H1 (cell line): ENCODE measurements at regions not wholly inside any gene's neighbourhood (a gene's known extent, or its start where the extent isn't known, plus 50 kb on each side); places are given as distances from the start of the nearest gene placed in this dataset.

Experiments used
- CTCF ChIA-PET: fragments of 300-600 bp; sonication (Branson Sonifier 250); formaldehyde crosslinking; loops from one replicate; lab custom pipeline; 2021; ENCODE audit not compliant: partially characterized antibody; lab: Charles Lee
- POLR2A ChIA-PET: fragments of 300-600 bp; sonication (Branson Sonifier 250); formaldehyde crosslinking; loops from one replicate; lab custom pipeline; 2021; ENCODE audit warnings: inconsistent platforms; ENCODE audit not compliant: partially characterized antibody; lab: Charles Lee
- DNase-seq, 2 experiments: peaks; one replicate each; pipeline versions ENCODE4 v3.0.0 to v3.0.0-alpha.2; 2010 to 2022; ENCODE audit warnings: low spot score in 2 of 2, low read depth in 1 of 2, mixed read lengths in 1 of 2
- FAIRE-seq: peaks from 2 replicates; lab custom pipeline; 2011; peaks lifted over from hg19 to GRCh38; lab: Jason Lieb, UNC
- H2AFZ ChIP-seq: 2 replicates; pipeline ENCODE4 v1.8.1; 2012; ENCODE audit warnings: low read length, inconsistent platforms
- H2AK5ac ChIP-seq: 2 replicates; pipeline ENCODE4 v1.6.1; 2013; ENCODE audit warnings: low read depth, low read length
- H2BK120ac ChIP-seq: replicated peaks from 2 replicates; pipeline ENCODE3; 2013; ENCODE audit warnings: low read depth, low read length, inconsistent platforms
- H2BK12ac ChIP-seq: 2 replicates; pipeline ENCODE4 v1.6.1; 2013; ENCODE audit warnings: low read depth, low read length
- H2BK15ac ChIP-seq: 2 replicates; pipeline ENCODE4 v1.6.1; 2013; ENCODE audit warnings: low read length
- H2BK20ac ChIP-seq: 2 replicates; pipeline ENCODE4 v1.6.1; 2013; ENCODE audit warnings: low read length
- H2BK5ac ChIP-seq: 2 replicates; pipeline ENCODE4 v1.6.1; 2013; ENCODE audit warnings: low read depth, low read length
- H3K14ac ChIP-seq: 2 replicates; pipeline ENCODE4 v1.6.1; 2013; ENCODE audit warnings: inconsistent platforms; ENCODE audit not compliant: insufficient read length
- H3K18ac ChIP-seq: 2 replicates; pipeline ENCODE4 v1.6.1; 2013; ENCODE audit warnings: low read length; ENCODE audit errors: extremely low read depth
- H3K23ac ChIP-seq: 2 replicates; pipeline ENCODE4 v1.6.1; 2013; ENCODE audit warnings: inconsistent platforms; ENCODE audit not compliant: insufficient read length
- H3K23me2 ChIP-seq: 2 replicates; pipeline ENCODE4 v1.6.1; 2013; ENCODE audit warnings: low read depth, low read length
- H3K27ac ChIP-seq: 2 replicates; pipeline ENCODE4 v1.6.1; 2011; ENCODE audit warnings: low read depth, low read length, inconsistent platforms
- H3K27me3 ChIP-seq, 4 experiments: replicated peaks in 1 of 4; 1 replicate in 1 of 4; 2 replicates in 3 of 4; pipeline versions ENCODE4 v1.6.1 to v1.8.1; 2011 to 2013; ENCODE audit warnings: low read length in 3 of 4, mild to moderate bottlenecking in 3 of 4, inconsistent platforms in 2 of 4, mixed read lengths in 2 of 4, moderate library complexity in 1 of 4; ENCODE audit not compliant: control insufficient read depth in 3 of 4, insufficient read depth in 3 of 4; ENCODE audit errors: extremely low read depth in 1 of 4
- H3K36me3 ChIP-seq, 4 experiments: 2 replicates each; pipeline versions ENCODE4 v1.6.1 to v1.8.1; 2011 to 2013; ENCODE audit warnings: mild to moderate bottlenecking in 4 of 4, low read length in 3 of 4, moderate library complexity in 2 of 4, control low read depth in 1 of 4, inconsistent platforms in 1 of 4; ENCODE audit not compliant: insufficient read depth in 4 of 4, control insufficient read depth in 2 of 4
- H3K4ac ChIP-seq: replicated peaks from 2 replicates; pipeline ENCODE3; 2013; ENCODE audit warnings: low read length, low read depth, mixed read lengths, inconsistent platforms; ENCODE audit not compliant: insufficient read length
- H3K4me1 ChIP-seq, 4 experiments: replicated peaks in 1 of 4; 1 replicate in 1 of 4; 2 replicates in 3 of 4; pipeline versions ENCODE4 v1.6.1 to v1.8.1; 2011 to 2013; ENCODE audit warnings: low read length in 3 of 4, inconsistent platforms in 2 of 4, mixed read lengths in 1 of 4; ENCODE audit not compliant: insufficient read depth in 4 of 4, control insufficient read depth in 3 of 4
- H3K4me2 ChIP-seq, 2 experiments: 2 replicates each; pipeline versions ENCODE4 v1.6.1 to v1.8.1; 2011 to 2013; ENCODE audit warnings: low read depth in 2 of 2, low read length in 2 of 2, control low read depth in 1 of 2, inconsistent platforms in 1 of 2, mild to moderate bottlenecking in 1 of 2; ENCODE audit not compliant: insufficient read depth in 1 of 2
- H3K4me3 ChIP-seq, 4 experiments: fragments of 200-600, 300-600 bp in 1 of 4; sonication (generic), shearing (Covaris generic), sonication (Bioruptor Twin) in 1 of 4; 2 replicates each; pipeline versions ENCODE4 v1.5.1 to v1.8.1; 2011 to 2016; ENCODE audit warnings: low read length in 4 of 4, low read depth in 3 of 4, control low read depth in 2 of 4, inconsistent platforms in 2 of 4, mild to moderate bottlenecking in 2 of 4, mixed read lengths in 1 of 4, moderate library complexity in 1 of 4; ENCODE audit not compliant: insufficient read depth in 2 of 4; ENCODE audit errors: extremely low read depth in 1 of 4
- H3K56ac ChIP-seq: replicated peaks from 2 replicates; pipeline ENCODE3; 2013; ENCODE audit warnings: low read depth, mild to moderate bottlenecking, mixed read lengths, low read length, inconsistent platforms; ENCODE audit not compliant: insufficient read length
- H3K79me1 ChIP-seq: 2 replicates; pipeline ENCODE4 v1.6.1; 2013; ENCODE audit warnings: low read depth, low read length, control low read depth
- H3K79me2 ChIP-seq, 2 experiments: 2 replicates each; pipeline versions ENCODE4 v1.6.1 to v1.8.1; 2012 to 2013; ENCODE audit warnings: low read length in 2 of 2, mild to moderate bottlenecking in 2 of 2, inconsistent platforms in 1 of 2; ENCODE audit not compliant: insufficient read depth in 2 of 2, control insufficient read depth in 1 of 2
- H3K9ac ChIP-seq, 4 experiments: replicated peaks in 1 of 4; 1 replicate in 1 of 4; 2 replicates in 3 of 4; pipeline versions ENCODE4 v1.6.1 to v1.8.1; 2011 to 2013; ENCODE audit warnings: low read depth in 3 of 4, low read length in 3 of 4, control low read depth in 2 of 4, mild to moderate bottlenecking in 2 of 4, moderate library complexity in 2 of 4, inconsistent platforms in 1 of 4; ENCODE audit errors: extremely low read depth in 1 of 4
- H3K9me3 ChIP-seq, 2 experiments: 2 replicates each; pipeline versions ENCODE4 v1.6.1 to v1.8.1; 2012 to 2013; ENCODE audit warnings: mild to moderate bottlenecking in 2 of 2, moderate library complexity in 2 of 2, control low read depth in 1 of 2, inconsistent platforms in 1 of 2, low read depth in 1 of 2, low read length in 1 of 2, mixed read lengths in 1 of 2; ENCODE audit not compliant: insufficient read depth in 2 of 2
- H4K20me1 ChIP-seq, 2 experiments: replicated peaks in 1 of 2; 2 replicates each; pipeline versions ENCODE3 to v1.8.1; 2011 to 2013; ENCODE audit warnings: inconsistent platforms in 2 of 2, low read length in 2 of 2, mild to moderate bottlenecking in 1 of 2; ENCODE audit not compliant: insufficient read depth in 2 of 2, control insufficient read depth in 1 of 2
- H4K5ac ChIP-seq: 2 replicates; pipeline ENCODE4 v1.6.1; 2013; ENCODE audit warnings: low read length, low read depth, mixed read lengths, inconsistent platforms; ENCODE audit not compliant: insufficient read length
- H4K8ac ChIP-seq: 2 replicates; pipeline ENCODE4 v1.8.0; 2013; ENCODE audit warnings: mild to moderate bottlenecking, moderate library complexity, low read length, inconsistent platforms; ENCODE audit not compliant: insufficient read depth; ENCODE audit errors: extremely low read depth
- H4K91ac ChIP-seq: replicated peaks from 2 replicates; pipeline ENCODE3; 2013; ENCODE audit warnings: low read length, mixed read lengths, inconsistent platforms; ENCODE audit not compliant: insufficient read length
- ASH2L ChIP-seq: fragments of 200-600, 300-600 bp; sonication (generic); IDR thresholded peaks from one replicate; pipeline ENCODE4 v1.7.1; 2017; ENCODE audit warnings: low read length
- SIN3A ChIP-seq, 2 experiments: IDR thresholded peaks in 1 of 2; conservative IDR thresholded peaks in 1 of 2; 2 replicates each; pipeline ENCODE4 v1.6.1; 2011 to 2012; ENCODE audit warnings: low read length in 2 of 2, improper control_type of control experiment in 1 of 2, low read depth in 1 of 2, mild to moderate bottlenecking in 1 of 2
- TCF12 ChIP-seq: IDR thresholded peaks from 2 replicates; pipeline ENCODE4 v1.6.1; 2011; ENCODE audit warnings: low read depth, mild to moderate bottlenecking, low read length
- ZNF274 ChIP-seq: IDR thresholded peaks from 2 replicates; pipeline ENCODE4 v1.7.0; 2012; ENCODE audit warnings: low read length, borderline replicate concordance; ENCODE audit errors: extremely low read depth
- WGBS, 2 experiments: shearing (Covaris generic) in 1 of 2; methylation state at CpG; one replicate each; pipeline versions ENCODE4 v1.1.6 to v1.1.7; 2013 to 2015; ENCODE audit warnings: low lambda C conversion rate in 2 of 2, mixed read lengths in 2 of 2, inconsistent platforms in 1 of 2, low coverage in 1 of 2, missing lambda C conversion rate in 1 of 2; ENCODE audit not compliant: insufficient replicate concordance in 2 of 2, insufficient coverage in 1 of 2, insufficient read length in 1 of 2; ENCODE audit errors: extremely low coverage in 1 of 2, missing lambda C conversion rate in 1 of 2; 5-methylcytosine and 5-hydroxymethylcytosine counted together
- TF ChIP-seq, protein P1 (sequence below): IDR thresholded peaks from 2 replicates; pipeline ENCODE4 v1.6.1; 2012; ENCODE audit warnings: inconsistent platforms

DNA sequence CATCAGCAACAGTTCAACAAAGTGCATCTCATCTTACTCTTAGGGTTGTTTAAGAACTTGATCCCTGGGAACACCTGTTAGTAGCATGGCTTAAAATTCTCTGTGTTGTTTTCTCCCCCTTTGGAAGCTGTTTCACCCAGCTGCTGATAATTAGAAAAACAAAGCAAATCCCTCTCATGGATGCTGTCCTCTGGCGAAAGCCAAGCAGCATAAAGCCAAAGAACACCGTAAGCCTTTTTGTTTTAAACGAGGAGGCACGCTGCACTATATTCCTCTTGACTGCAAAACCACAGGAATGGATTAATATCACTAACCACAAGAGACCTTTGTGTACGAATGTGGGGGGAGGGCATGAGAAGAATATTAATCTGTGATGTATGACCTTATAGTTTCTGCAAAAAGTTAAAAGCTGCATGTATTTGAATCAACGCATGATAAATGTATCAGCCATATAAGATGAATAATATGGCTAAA is 923.2 kb downstream of the LTN1 start:
- CTCF ChIA-PET: interaction anchor here (1.5 to 1.6 kb wide), 2 partner anchors 266 to 676 kb away, joined by 5 to 6 read pairs; no protein-coding TSS in a partner anchor

More for the DNA sequence above, 923.2 kb downstream of the LTN1 start:
- peak overlapping the region in 1 of 4 experiments; percentile 34; a peak in 1 of 8 replicates for H3K4me3 ChIP-seq
- H2AK5ac ChIP-seq: no peak overlapping the region
- H3K79me2 ChIP-seq: no peaks in the 10 kb centered on the region
- no peaks in the 10 kb centered on the region for H4K20me1 ChIP-seq
- H3K14ac ChIP-seq: no peak overlapping the region
- WGBS, 2 experiments: 23% methylated on average over 6 of the region's 6 CpGs; no CpG with 5 or more reads in 1 of the 2 experiments
- no peak overlapping the region for H2BK12ac ChIP-seq
- no peaks in the 10 kb centered on the region for H3K79me1 ChIP-seq
- H3K56ac ChIP-seq: no peak overlapping the region
- no peak overlapping the region; a peak in 1 of 7 replicates for H3K9ac ChIP-seq
- no peak overlapping the region for H2AFZ ChIP-seq
- no peak overlapping the region for H3K4ac ChIP-seq
- no peak overlapping the region for H2BK20ac ChIP-seq
- H3K36me3 ChIP-seq: no peaks in the 10 kb centered on the region
- peak in 1 of 2 experiments; percentile 7 for DNase-seq
- no peak overlapping the region for H2BK15ac ChIP-seq
- no peaks in the 10 kb centered on the region for H3K23me2 ChIP-seq
- no peaks in the 10 kb centered on the region for H3K9me3 ChIP-seq
- H3K27ac ChIP-seq: no peak overlapping the region
- H4K91ac ChIP-seq: no peak overlapping the region
- FAIRE-seq: peak; percentile 93
- H3K23ac ChIP-seq: no peak overlapping the region
- H3K27me3 ChIP-seq: no peaks in the 10 kb centered on the region
- no peak overlapping the region for H2BK5ac ChIP-seq
- TF ChIP-seq, protein P1, sequence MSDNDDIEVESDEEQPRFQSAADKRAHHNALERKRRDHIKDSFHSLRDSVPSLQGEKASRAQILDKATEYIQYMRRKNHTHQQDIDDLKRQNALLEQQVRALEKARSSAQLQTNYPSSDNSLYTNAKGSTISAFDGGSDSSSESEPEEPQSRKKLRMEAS: peak; percentile 8; the same call in 1 of the 2 replicates
- TF ChIP-seq SIN3A (conservative IDR thresholded peaks at IDR 0.05 in 1 of 2, IDR thresholded peaks at IDR 0.05 in 1 of 2; ENCODE audit: low read depth in 1 of 2, low read length in 2 of 2) (no peak), TCF12 (peak; percentile 87), ZNF274 (no peak), ASH2L (peak; percentile 48)
- no peak overlapping the region for H4K8ac ChIP-seq
- peak overlapping the region in 1 of 2 experiments; percentile 47; a peak in 2 of 4 replicates for H3K4me2 ChIP-seq
- no peak overlapping the region for H3K18ac ChIP-seq
- no peak overlapping the region for H2BK120ac ChIP-seq
- no peak overlapping the region for H4K5ac ChIP-seq
- POLR2A ChIA-PET: interaction anchor here (1.9 kb wide), 1 partner anchor 256 kb away, joined by 4 read pairs; no protein-coding TSS in a partner anchor
- peaks cover 0 to 8% (median 3%) of the 10 kb centered on the region in 4 experiments; a peak in 3 of 7 replicates for H3K4me1 ChIP-seq
